HepG2 (cell line): ENCODE measurements at regions not wholly inside any gene's neighbourhood (a gene's known extent, or its start where the extent isn't known, plus 50 kb on each side); places are given as distances from the start of the nearest gene placed in this dataset.
A peak's percentile ranks its signal among the peaks of the same experiment; 100 is the strongest.

ENCODE experiments used
- ATAC-seq: fragments of 200-7000 bp; cut with Tn5 transposase; 3 replicates; pipeline ENCODE4 v1.9.1; 2020; ENCODE audit warnings: mild to moderate bottlenecking, moderate library complexity
- BruUV-seq: library from RNA; stranded (reverse); fragments of 400-500 nt; replicated peaks from 2 replicates; lab custom pipeline; 2021; lab: Mats Ljungman, UMichigan
- CTCF ChIA-PET: fragments of 300-600 bp; formaldehyde crosslinking; extraction: SDS; loops from one replicate; lab custom pipeline; 2021; ENCODE audit warnings: low total read pairs, inconsistent platforms, low intra/inter-chr PET ratio; lab: Yijun Ruan, JAX
- POLR2A ChIA-PET: fragments of 350-600 bp; sonication (Branson Sonifier 250); formaldehyde crosslinking; loops from one replicate; lab custom pipeline; 2020; ENCODE audit warnings: antibody characterized with exemption, inconsistent platforms; lab: Yijun Ruan, JAX
- DNase-seq: peaks from one replicate; pipeline ENCODE4 v3.0.0-alpha.2; 2015; ENCODE audit warnings: low spot score
- FAIRE-seq: peaks from 3 replicates; lab custom pipeline; 2011; peaks lifted over from hg19 to GRCh38; lab: Jason Lieb, UNC
- H2AFZ ChIP-seq: one replicate; pipeline ENCODE4 v1.6.1; 2011; ENCODE audit warnings: low read length, inconsistent platforms
- H3K27ac ChIP-seq: fragments of 300-600 bp; 3 replicates; pipeline ENCODE4 v1.8.0; 2011; ENCODE audit warnings: mixed run types, mild to moderate bottlenecking, mixed read lengths, low read length, inconsistent platforms; ENCODE audit not compliant: insufficient read depth; ENCODE audit errors: extremely low read length
- H3K27me3 ChIP-seq, 2 experiments: fragments of 200-600 bp in 1 of 2; 2 replicates in 1 of 2; 3 replicates in 1 of 2; pipeline versions ENCODE4 v1.6.0 to v1.8.0; 2011; ENCODE audit warnings: low read length in 2 of 2, mild to moderate bottlenecking in 2 of 2, moderate library complexity in 2 of 2, inconsistent platforms in 1 of 2; ENCODE audit not compliant: insufficient read depth in 2 of 2, control insufficient read depth in 1 of 2
- H3K36me3 ChIP-seq, 2 experiments: fragments of 200-600 bp in 1 of 2; replicated peaks in 1 of 2; 2 replicates in 1 of 2; 3 replicates in 1 of 2; pipeline versions ENCODE4 v1.5.1 to v1.8.0; 2011; ENCODE audit warnings: low read length in 2 of 2, inconsistent platforms in 1 of 2; ENCODE audit not compliant: insufficient read depth in 2 of 2, control insufficient read depth in 1 of 2
- H3K4me1 ChIP-seq: 2 replicates; pipeline ENCODE4 v1.5.1; 2012; ENCODE audit warnings: low read length, inconsistent platforms; ENCODE audit not compliant: insufficient read depth
- H3K4me2 ChIP-seq: 2 replicates; pipeline ENCODE4 v1.6.0; 2011; ENCODE audit warnings: low read depth, low read length, inconsistent platforms
- H3K4me3 ChIP-seq, 3 experiments: fragments of 200-600 bp in 1 of 3; sonication (generic), shearing (Covaris generic) in 1 of 3; replicated peaks in 1 of 3; 2 replicates each; pipeline ENCODE4 v1.5.1; 2011 to 2016; ENCODE audit warnings: low read length in 3 of 3, inconsistent platforms in 2 of 3, low read depth in 2 of 3, mild to moderate bottlenecking in 2 of 3, control low read depth in 1 of 3, mixed read lengths in 1 of 3; ENCODE audit not compliant: insufficient read depth in 1 of 3
- H3K79me2 ChIP-seq: one replicate; pipeline ENCODE4 v1.6.1; 2011; ENCODE audit warnings: low read length, inconsistent platforms; ENCODE audit not compliant: insufficient read depth
- H3K9ac ChIP-seq: 2 replicates; pipeline ENCODE4 v1.6.0; 2011; ENCODE audit warnings: mild to moderate bottlenecking, low read depth, low read length, inconsistent platforms; ENCODE audit not compliant: insufficient read depth
- H3K9me3 ChIP-seq: 2 replicates; pipeline ENCODE4 v1.5.1; 2012; ENCODE audit warnings: mild to moderate bottlenecking, low read length
- H4K20me1 ChIP-seq: 2 replicates; pipeline ENCODE4 v1.6.0; 2011; ENCODE audit warnings: inconsistent platforms, mild to moderate bottlenecking, low read length, moderate library complexity; ENCODE audit not compliant: insufficient read depth
- CCDC6 ChIP-seq: sonication (generic); formaldehyde crosslinking; IDR thresholded peaks from 2 replicates; pipeline ENCODE4 v1.8.1; 2022; ENCODE audit warnings: mild to moderate bottlenecking, missing genetic modification reagents, moderate library complexity
- CEBPB ChIP-seq: IDR thresholded peaks from 2 replicates; pipeline ENCODE4 v1.6.1; 2011; ENCODE audit warnings: low read depth, low read length, improper control_type of control experiment, borderline replicate concordance
- ERF ChIP-seq: IDR thresholded peaks from 2 replicates; pipeline ENCODE4 v1.6.1; 2018; ENCODE audit warnings: missing biosample characterization, missing genetic modification reagents
- FOSL2 ChIP-seq: sonication (generic); formaldehyde crosslinking; IDR thresholded peaks from 2 replicates; pipeline ENCODE4 v1.4.0; 2020; ENCODE audit warnings: missing genetic modification reagents
- HNF4A ChIP-seq: sonication (generic); formaldehyde crosslinking; IDR thresholded peaks from 2 replicates; pipeline ENCODE4 v1.4.0; 2020; ENCODE audit warnings: missing genetic modification reagents
- MEIS2 ChIP-seq: sonication (generic); formaldehyde crosslinking; IDR thresholded peaks from 2 replicates; pipeline ENCODE4 v1.9.0; 2021; ENCODE audit warnings: mild to moderate bottlenecking, missing genetic modification reagents
- MXI1 ChIP-seq: IDR thresholded peaks from 3 replicates; pipeline ENCODE4 v1.6.1; 2012; ENCODE audit warnings: low read depth, low read length, inconsistent platforms, borderline replicate concordance
- RAD21 ChIP-seq: fragments of 450-650 bp; formaldehyde crosslinking; IDR thresholded peaks from 2 replicates; pipeline ENCODE4 v1.5.0; 2020; ENCODE audit warnings: mild to moderate bottlenecking
- SMC3 ChIP-seq: IDR thresholded peaks from 2 replicates; pipeline ENCODE4 v1.6.1; 2011; ENCODE audit warnings: low read length, improper control_type of control experiment
- STAG1 ChIP-seq: sonication (generic); formaldehyde crosslinking; IDR thresholded peaks from 2 replicates; pipeline ENCODE4 v1.4.0; 2020; ENCODE audit warnings: missing genetic modification reagents
- TEAD3 ChIP-seq: optimal IDR thresholded peaks from 2 replicates; pipeline ENCODE3; 2016; ENCODE audit warnings: borderline replicate concordance
- ZBTB7B ChIP-seq: sonication (generic); formaldehyde crosslinking; IDR thresholded peaks from 2 replicates; pipeline ENCODE4 v1.4.0; 2020; ENCODE audit warnings: missing genetic modification reagents
- WGBS: methylation state at CpG from one replicate; pipeline ENCODE4 v1.1.6; 2017; ENCODE audit warnings: low lambda C conversion rate; 5-methylcytosine and 5-hydroxymethylcytosine counted together
- in situ Hi-C: cut with HindIII; loops from 2 replicates; pipeline ENCODE4 v1.10.0; 2017; ENCODE audit warnings: low pct_unique_long_range_greater_than_20kb; ENCODE audit not compliant: extremely low pct_ligation_motif_present
- intact Hi-C: fragments of 100-400 bp; cut with micrococcal nuclease; formaldehyde crosslinking; loops from one replicate; pipeline ENCODE4 v1.10.0; 2022; ENCODE audit not compliant: unreplicated experiment
- TF ChIP-seq, protein P1 (sequence below): sonication (generic); formaldehyde crosslinking; IDR thresholded peaks from 2 replicates; pipeline ENCODE4 v1.5.0; 2020; ENCODE audit warnings: mild to moderate bottlenecking, missing genetic modification reagents, moderate library complexity

GRCh38 chr10:33115738-33116719 lies 158.0 kb upstream of the ITGB1 start (continued):
- TF ChIP-seq MEIS2 (CRISPR knock-in tag): no peak
- 0 out of 2 replicates have a peak, but pooled peaks have one; percentile 7 for TF ChIP-seq FOSL2 (CRISPR knock-in tag)
- TF ChIP-seq RAD21 (CRISPR knock-in tag): peak; percentile 19; the same call in 1 of the 2 replicates
- TF ChIP-seq, protein P1, sequence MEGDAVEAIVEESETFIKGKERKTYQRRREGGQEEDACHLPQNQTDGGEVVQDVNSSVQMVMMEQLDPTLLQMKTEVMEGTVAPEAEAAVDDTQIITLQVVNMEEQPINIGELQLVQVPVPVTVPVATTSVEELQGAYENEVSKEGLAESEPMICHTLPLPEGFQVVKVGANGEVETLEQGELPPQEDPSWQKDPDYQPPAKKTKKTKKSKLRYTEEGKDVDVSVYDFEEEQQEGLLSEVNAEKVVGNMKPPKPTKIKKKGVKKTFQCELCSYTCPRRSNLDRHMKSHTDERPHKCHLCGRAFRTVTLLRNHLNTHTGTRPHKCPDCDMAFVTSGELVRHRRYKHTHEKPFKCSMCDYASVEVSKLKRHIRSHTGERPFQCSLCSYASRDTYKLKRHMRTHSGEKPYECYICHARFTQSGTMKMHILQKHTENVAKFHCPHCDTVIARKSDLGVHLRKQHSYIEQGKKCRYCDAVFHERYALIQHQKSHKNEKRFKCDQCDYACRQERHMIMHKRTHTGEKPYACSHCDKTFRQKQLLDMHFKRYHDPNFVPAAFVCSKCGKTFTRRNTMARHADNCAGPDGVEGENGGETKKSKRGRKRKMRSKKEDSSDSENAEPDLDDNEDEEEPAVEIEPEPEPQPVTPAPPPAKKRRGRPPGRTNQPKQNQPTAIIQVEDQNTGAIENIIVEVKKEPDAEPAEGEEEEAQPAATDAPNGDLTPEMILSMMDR (CRISPR knock-in tag): peak; percentile 84
- TF ChIP-seq CCDC6 (CRISPR knock-in tag): 0 out of 2 replicates have a peak, but pooled peaks have one; percentile 26
- 0 out of 2 replicates have a peak, but pooled peaks have one; percentile 41 for TF ChIP-seq ERF (CRISPR knock-in tag)
- peak; percentile 58; the same call in 1 of the 2 replicates for TF ChIP-seq SMC3
- TF ChIP-seq TEAD3 (CRISPR knock-in tag): peak; percentile 6
- peak; percentile 85 for TF ChIP-seq ZBTB7B
- peak; percentile 16; the same call in 1 of the 2 replicates for TF ChIP-seq HNF4A (CRISPR knock-in tag)
- TF ChIP-seq STAG1 (CRISPR knock-in tag): peak; percentile 69

DNA sequence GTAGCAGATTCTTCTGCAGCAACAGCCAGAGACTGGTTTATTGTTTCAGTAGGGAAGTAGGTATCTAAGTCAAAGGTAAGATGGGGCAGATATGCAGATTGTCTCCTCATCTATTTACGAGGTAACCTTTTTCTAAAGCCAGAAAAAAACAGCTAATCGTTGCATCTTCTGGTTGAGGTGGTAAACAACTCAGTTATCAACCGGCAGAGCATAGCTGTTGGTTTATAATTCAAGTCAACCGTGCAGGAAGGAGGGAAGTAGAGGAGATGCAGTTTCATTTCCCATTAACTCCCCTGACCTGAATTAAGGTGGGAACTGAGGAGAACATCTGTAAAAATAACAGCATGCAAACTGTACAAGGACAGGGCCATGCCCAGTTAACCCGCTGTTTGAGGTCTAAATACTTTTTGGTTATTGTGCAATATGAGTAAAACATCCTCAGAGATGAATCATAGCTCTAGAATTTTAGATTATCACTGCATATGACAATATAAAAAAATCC lies 156.5 kb upstream of the ITGB1 start:
- POLR2A ChIA-PET: no interaction called here
- no peak for DNase-seq
- no peak overlapping the region for H3K4me3 ChIP-seq
- H3K4me2 ChIP-seq: no peak overlapping the region
- no peak overlapping the region for H3K27ac ChIP-seq
- TF ChIP-seq MXI1 (no peak), FOSL2 (CRISPR knock-in tag) (0 out of 2 replicates have a peak, but pooled peaks have one; percentile 7), CEBPB (peak; percentile 75)
- TF ChIP-seq, all 625 proteins: peak for 2
- Histone ChIP-seq H3K9ac (no peak overlapping the region), H3K9me3 (no peaks in the 10 kb centered on the region), H3K27me3 (peaks cover 0 to 17% of the 10 kb centered on the region in 2 experiments; a peak in 1 of 5 replicates), H3K4me1 (peaks cover 10% of the 10 kb centered on the region), H3K36me3 (no peaks in the 10 kb centered on the region), H3K79me2 (no peaks in the 10 kb centered on the region), H4K20me1 (no peaks in the 10 kb centered on the region), H2AFZ (no peak overlapping the region)
- no peak for ATAC-seq
- intact Hi-C loops (no loop called here), in situ Hi-C loops (no loop called here)
- WGBS: 23% methylated on average over 5 of the region's 5 CpGs
- no TSS peak for BruUV-seq
- no peak for FAIRE-seq
- CTCF ChIA-PET: no interaction called here
